NCI-H345 treated with DMSO at 0.1 percent for 48 hours (cell line): ENCODE measurements at regions not wholly inside any gene's neighbourhood (a gene's known extent, or its start where the extent isn't known, plus 50 kb on each side); places are given as distances from the start of the nearest gene placed in this dataset.

Source experiments
- DNase-seq: peaks from one replicate; lab custom pipeline; 2025; ENCODE audit not compliant: unreplicated experiment; lab: John Stamatoyannopoulos, UW

DNA sequence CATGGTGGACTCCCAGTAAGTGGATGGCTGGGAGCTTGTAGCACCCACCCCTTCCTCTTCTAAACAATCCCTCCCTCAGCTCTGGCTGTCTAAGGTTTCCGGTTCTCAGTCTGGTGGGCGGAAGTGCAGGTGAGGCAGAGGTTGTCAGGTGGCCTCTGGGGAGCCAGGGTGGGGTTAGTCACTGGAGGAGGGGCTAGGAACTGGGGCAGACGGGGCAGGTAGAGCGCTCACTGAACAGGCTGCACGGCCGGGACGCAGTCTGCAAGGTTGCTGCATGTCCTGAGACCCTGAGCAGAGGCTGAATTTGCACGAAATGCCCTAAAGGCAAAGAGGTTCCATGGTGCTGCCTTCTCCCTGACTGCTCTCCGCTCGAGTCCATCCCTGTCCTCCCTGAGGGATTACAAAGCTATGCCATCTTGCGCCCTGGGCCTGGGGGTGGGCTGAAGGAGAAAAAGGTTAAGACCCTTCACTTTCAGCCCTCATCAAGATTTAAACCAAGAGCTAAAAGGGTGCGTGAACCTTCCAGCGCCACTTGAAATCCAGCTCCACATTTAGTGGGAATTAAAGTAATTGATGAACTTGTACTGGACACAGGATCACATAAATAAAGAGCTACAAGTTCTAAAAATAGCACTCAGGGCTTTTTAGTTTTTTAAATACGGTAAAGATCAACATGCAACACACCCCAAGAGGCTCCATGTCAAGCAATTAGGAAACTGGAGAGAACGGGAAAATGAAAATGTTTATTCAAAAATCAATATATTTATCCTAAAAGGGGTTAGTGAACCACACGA, 62.3 kb upstream of the CTBP2 start:
- DNase-seq, result no peak

DNA sequence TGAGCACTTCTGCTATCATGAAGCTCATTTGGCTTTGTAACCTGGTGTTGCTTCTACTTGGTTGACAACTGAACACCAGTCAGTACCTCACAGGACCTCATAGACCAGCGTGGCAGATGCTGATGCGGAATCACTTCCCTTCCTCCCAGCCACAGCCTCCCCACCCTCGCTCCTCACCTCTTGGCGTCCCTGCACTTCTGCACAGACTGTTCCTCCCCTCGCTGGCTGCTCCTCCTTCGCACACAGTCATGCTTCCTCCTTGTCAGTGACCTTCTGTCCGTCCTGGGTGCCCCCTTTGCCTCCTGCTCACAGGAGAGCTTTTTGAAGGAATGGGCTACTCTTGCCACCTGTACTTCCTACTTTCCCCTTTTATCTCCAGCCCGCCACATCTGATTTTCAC, 61.4 kb upstream of the CTBP2 start:
- DNase-seq, result no peak

GRCh38 chr10:125219776-125220175, 59.4 kb upstream of the CTBP2 start:
- DNase-seq, result no peak

DNA sequence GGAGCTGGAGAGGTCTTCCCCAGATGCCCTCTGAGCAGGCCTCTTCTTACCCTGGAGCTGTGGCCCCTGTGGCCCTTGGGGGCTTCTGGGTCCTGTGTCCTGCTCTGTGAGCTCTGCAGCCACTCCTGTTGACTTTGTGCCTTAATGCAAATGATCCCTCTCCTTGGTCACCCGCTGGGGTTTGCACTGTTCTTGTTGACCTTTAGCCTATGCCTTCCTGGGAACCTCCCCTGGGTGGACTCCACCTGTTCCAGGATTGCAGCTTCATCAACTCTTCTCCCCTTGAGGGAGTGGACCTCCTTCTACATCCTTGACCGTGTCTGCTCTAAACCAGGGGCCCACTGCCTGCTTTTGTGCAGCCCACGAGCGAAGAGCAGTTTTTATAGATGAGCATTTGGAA, 58.6 kb upstream of the CTBP2 start:
- DNase-seq, result no peak

GRCh38 chr10:125217990-125218675, 57.8 kb upstream of the CTBP2 start:
- DNase-seq, result no peak

- DNase-seq, result no peak
Measured at GRCh38 chr10:125216861-125217260, 56.5 kb upstream of the CTBP2 start.

- DNase-seq, result no peak
Measured at GRCh38 chr10:125216309-125216708, 55.9 kb upstream of the CTBP2 start.

DNA sequence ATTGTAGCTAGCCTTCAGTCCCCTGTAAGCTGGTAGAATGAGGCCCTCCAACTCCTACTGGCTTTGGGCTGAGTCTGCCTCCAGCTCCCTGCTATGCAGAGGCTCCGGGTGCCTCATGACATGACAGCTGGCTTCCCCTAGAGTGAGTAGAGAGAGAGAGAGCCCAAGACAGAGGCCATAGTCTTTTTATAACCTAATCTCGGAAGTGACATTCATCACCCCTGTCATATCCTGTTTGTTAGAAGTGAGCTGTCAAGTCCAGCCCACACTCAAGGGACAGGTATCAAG, 53.9 kb upstream of the CTBP2 start:
- no peak for DNase-seq

DNA sequence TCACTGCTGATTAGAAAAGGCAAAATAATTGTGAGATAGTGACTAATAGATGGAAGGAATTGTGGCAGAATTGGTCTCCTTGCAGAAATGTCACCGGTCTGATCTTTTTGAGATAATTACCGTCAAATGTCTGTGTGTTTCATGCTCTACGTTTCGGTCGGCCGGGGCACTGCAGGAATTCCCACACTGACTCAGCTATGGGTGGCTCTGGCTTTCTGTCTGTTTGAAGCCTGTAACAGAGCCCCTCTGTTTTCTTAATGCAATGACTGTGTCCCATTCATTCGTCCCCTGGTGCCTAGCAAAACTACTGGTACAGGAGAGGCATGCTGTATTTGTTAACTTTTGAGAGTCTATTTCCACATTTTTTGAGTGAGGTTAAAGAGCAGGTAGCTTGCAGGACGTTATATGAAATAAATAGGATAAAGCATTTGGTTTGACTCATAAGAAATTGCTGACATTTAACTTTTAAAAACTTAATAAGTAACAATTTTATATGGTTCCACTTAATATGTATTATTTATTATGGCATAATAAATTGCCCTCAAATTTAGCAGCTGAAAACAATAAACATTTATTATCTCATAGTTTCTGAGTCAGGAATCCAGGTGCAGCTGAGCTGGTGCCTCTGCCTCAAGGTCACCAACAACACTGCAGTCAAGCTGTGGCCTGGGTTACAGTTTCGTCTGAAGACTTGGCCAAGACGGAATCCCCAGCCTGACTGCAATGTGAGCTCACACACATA, 53.3 kb upstream of the CTBP2 start:
- DNase-seq, result no peak

GRCh38 chr10:125212150-125212809, 51.9 kb upstream of the CTBP2 start:
- no peak for DNase-seq
